GM23248 (cell line): ENCODE measurements at regions not wholly inside any gene's neighbourhood (a gene's known extent, or its start where the extent isn't known, plus 50 kb on each side); places are given as distances from the start of the nearest gene placed in this dataset.

Experiments used
- EZH2 ChIP-seq: fragments of 200-600 bp; sonication (generic); IDR thresholded peaks from 2 replicates; pipeline ENCODE4 v1.6.1; 2018; ENCODE audit warnings: antibody characterized with exemption, mild to moderate bottlenecking; ENCODE audit not compliant: insufficient read depth, poor library complexity, severe bottlenecking
- EZH2phosphoT487 ChIP-seq: fragments of 200-600 bp; sonication (generic); IDR thresholded peaks from 2 replicates; pipeline ENCODE4 v1.6.1; 2018; ENCODE audit warnings: antibody characterized with exemption, moderate library complexity, mild to moderate bottlenecking, low read depth; ENCODE audit not compliant: insufficient read depth

DNA sequence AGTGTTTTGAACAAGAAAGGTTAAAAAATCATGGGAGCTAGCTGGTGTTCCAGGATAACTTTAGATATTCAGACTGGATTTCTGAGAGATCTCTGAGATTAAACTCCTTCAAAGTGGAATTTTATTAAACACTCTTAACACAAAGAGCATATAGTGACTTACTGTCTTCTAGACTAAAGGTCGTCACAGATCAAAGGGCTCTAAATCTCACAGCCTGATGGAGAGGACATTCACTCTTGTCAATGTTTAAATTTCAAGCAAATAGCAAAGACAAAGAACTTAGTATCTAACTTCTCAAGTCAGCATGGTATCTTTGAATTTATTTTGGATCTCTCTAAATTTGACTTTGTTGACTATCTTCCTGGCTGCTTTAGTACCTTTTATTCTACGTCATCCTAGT lies 53.7 kb upstream of the NUDT6 start:
- TF ChIP-seq EZH2phosphoT487 = no peak
- TF ChIP-seq EZH2 = no peak
